GM19099 (cell line): ENCODE measurements at regions not wholly inside any gene's neighbourhood (a gene's known extent, or its start where the extent isn't known, plus 50 kb on each side); places are given as distances from the start of the nearest gene placed in this dataset.

Source experiments
- POLR2A ChIP-seq: IDR thresholded peaks from 3 replicates; pipeline ENCODE4 v1.6.1; 2011; ENCODE audit warnings: low read depth; ENCODE audit not compliant: insufficient read length; ENCODE audit errors: extremely low read depth

DNA sequence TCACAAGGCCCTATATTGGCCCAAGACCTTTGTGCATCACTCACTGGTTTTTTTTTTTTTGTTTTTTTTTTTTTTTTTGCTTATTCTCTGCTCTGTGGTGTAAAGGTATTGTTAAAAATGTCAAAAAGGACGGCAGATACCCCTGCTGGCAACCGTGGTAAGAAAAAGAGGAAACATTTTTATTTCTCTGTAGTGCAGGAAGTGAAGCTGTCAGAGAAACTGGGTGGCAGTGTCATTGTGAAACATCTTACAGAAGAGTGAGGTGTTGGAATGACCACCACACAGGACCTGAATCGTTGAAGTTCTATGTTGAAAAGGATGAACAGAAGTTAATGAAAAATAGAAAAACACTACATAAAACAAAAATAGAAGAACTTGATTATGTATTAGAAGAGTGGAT, 346.4 kb downstream of the FGF9 start:
- no peak for TF ChIP-seq POLR2A

DNA sequence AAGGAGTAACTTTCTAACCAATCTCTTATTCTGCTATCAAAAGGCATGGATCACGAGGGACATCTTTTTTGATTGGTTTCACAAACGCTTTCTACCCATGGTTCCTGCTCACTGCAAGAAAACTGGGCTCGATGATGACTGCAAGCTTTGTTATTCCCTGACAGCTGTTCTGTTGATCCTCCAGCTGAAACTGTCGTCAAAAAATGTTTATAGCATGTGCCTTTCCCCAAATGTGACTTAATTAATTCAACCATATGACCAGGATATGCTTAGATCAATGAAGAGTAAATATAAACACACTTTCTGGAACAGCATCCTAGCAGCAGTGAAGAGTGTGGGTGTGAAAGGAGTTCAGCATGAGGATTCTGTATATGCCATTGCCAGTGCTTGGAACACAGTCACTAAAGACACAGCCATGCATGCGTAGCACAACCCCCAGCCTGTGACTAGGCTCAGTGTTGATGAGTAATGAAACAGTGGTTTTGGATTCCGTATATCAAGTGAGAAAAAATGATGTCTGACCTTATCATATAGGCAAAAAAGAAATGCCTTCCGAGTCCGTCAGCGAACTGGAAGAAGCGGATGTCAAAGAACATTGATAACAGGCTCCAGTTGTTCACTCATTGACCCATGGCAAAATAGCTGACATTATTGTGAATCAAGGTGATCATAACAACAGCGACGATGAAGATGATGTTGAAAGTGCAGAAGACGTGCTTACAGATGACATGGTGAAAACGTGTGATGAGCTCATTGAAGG, 347.4 kb downstream of the FGF9 start:
- no peak for TF ChIP-seq POLR2A

DNA sequence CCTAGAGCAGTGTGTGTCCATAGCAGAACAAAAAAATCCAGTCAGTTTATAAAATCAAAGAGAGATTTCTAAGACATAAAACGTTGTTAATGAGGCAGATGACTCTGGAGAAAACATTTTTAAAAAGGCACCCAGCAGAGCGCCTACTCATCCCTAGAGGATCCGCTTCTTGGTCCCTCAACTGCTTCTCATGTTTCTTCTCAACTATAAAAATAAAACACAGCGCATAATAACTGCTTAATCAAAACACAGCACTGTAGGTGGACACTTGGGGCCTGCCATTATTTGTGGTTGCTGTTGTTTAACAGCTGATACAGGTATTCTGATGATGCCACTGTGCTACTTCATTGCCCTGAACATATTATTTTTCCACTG, 347.9 kb downstream of the FGF9 start:
- no peak for TF ChIP-seq POLR2A

DNA sequence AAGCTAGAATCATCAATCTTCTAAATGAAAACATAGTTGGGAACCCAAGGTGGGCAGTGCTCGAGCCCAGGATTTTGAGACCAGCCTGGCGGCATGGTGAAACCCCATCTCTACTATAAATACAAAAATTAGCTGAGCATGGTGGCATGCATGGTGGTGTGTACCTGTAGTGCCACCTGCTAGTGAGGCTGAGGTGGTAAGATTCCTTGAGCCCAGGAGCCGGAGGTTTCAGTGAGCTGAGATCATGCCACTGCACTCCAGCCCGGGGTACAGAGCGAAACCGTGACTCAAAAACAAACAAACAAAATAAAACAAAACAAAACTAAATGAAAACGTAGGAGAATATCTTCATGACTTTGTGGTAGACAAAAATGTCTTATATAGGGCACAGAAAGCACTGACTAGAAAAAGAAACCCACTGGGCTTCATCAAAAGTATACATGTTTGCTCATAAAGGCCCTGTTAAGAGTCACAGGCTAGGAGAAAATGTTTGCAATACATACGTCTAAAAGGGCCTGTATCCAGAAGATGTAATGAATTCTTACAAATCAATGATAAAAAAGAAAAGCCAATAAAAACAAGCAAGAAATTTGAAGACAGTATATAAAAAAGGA, 353.6 kb downstream of the FGF9 start:
- no peak for TF ChIP-seq POLR2A

DNA sequence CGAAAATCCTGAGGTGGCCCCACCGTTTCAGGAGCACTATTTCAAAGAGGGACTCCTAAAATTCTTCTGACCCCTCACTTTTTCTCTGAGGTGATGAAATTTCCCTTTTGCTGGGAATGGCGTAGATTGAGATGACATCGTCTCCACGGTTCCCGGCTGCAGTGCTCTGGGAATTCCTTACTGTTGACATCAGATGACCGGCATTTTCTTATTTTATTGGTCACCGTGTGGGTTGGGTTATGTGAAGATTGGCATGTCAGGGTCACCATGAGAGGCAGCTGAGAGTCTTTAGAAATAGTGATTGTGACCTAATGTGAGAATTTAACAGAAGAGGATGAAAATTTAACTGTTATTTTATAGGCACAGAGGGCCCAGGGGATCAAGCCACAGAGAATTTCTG, 356.7 kb downstream of the FGF9 start:
- no peak for TF ChIP-seq POLR2A

DNA sequence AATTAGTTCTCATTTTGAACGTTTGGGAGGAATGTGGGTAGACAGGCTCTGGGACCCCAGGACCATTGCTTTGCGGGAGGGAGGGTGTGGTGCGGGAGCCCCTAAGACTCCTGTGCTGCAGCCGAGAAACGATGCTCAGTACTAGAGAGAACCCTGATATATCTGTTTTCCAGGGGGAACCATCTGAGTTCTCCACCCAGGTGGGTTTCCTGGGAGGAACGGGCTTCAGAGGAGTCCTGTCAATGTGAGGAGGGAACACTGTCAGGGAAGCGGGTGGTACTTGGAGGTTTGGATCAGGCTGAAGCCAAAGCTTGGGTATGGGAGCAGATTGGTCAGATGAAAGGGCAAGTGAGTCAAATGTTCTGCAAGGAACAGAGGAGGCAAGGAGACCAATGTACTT, 358.0 kb downstream of the FGF9 start:
- TF ChIP-seq POLR2A: no peak

DNA sequence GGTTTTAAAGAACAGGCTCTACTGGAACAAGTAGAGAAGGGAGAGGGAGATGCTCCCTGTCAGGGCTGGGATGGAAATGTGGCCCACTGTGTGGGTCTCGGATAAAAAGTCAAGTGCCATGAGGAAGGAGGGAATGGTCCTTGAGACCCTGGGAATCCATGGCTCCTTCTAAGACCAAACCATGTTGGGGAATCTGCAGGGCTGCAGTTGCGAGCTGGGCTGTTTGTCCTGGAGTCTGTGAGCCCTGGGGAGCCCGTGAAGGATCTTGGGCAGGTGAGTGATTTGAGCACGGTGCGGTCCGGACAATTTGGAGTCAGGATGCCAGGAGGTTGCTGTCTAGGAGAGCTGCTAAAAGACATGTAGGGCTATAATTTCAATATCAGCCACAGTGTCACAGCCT, 359.4 kb downstream of the FGF9 start:
- TF ChIP-seq POLR2A: no peak

DNA sequence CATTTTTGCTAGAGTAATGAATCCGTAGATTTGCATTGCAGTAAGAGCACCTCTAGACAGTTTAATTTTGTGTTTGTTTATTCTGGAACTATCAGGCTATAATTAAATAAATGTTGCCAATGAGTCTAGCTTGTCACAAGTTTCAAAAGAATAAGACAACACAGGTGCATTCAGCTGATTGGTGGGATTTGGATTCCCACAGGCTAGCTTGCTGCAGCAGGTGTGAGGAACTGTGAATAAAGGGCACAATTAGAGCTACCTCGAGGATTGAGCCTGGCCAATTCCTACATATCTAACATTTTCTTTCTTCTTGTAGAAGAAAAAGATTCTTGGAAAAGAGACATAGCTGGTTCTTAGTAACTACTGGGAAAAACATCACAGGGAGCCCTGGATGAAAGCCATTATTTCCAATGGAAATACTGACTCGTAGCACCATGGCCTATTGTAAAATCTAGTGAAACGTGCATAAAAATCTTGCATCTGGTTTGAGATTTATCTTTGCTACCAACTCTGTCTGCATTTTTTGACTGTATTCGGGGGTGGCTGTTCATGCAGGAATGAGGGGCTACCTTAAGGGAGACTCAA, 360.9 kb downstream of the FGF9 start:
- no peak for TF ChIP-seq POLR2A

DNA sequence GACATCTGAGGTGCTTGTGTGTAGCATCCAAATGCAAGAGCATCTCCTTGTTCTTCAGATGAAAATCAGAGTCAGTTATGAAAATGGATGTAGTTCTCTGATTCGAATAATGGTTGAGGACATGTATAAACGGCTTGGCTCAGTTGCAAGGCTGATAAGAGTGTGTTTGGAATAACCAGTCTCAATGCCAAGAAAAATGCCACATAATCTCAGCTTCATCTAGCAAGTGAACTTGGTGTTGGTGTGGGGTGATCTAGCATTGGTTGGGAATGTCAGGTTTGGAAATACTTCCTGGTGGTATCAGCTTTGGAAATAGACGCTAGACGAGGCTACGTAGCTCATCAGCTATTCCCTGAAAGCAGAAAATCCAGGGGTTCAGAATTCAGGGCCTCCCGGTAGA, 362.0 kb downstream of the FGF9 start:
- no peak for TF ChIP-seq POLR2A

DNA sequence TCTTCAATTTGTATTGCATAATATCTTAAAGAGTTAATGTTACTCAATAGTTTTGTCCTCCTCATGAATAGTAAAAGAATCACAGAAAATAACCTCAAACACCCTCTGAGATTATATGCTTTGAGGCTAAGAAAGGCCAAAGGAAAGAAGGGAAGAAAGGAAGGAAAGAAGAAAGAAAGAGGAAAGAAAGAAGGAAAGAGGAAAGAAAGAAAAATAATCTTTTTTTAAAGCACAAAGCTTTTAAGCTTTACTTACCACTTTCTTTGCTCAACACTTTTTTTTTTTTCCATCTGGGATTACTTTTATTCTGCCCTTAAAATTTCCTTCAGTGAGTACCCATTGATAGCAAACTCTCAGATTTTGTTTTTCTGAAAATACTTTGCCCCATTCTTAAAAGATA, 369.1 kb downstream of the FGF9 start:
- TF ChIP-seq POLR2A: no peak

DNA sequence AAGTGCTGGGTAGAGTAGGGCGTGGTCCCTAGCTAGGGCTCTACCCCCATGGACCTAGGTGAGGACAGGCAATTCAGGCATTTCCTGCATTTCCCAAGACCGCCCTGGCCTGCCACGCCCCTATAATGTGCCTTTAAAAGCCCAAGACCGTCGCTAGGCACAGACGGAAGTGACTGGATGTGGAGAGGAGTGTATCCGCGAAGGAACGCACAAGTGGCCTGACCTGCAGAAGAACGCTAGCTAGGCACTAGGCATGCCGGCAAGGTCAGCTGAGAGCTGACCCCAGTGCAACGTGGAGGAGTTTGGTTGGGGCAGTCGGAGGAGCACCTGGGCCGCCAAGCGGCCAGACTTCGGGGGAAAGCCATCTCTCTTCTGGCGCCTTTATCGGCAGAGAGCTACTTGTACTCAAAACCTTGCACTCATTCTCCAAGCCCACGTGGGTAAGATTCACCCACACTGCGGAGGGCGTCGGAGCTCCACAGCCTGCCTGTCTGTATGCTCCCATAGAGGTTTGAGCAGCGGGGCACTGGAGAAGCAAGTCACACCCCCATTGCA, 370.0 kb downstream of the FGF9 start:
- TF ChIP-seq POLR2A: no peak

DNA sequence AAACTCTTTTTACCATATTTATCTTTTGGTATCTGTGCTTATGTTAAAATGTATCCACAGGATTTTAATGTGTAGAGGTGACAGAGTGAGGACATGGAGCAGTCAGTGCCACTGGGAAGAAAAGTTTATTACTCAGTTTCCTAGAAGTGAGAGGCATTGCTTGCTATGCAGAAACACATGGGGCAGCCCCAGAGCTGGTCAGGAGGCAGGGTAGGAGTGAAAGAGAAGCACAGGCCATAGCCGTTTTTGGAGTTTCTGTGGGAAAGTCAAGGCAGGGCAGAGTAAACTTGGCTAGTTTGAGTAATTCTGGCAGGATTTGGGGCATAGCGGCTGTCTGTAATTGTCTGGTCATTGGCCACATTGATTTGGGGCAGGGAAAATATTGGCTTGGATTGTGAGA, 370.9 kb downstream of the FGF9 start:
- TF ChIP-seq POLR2A: no peak

DNA sequence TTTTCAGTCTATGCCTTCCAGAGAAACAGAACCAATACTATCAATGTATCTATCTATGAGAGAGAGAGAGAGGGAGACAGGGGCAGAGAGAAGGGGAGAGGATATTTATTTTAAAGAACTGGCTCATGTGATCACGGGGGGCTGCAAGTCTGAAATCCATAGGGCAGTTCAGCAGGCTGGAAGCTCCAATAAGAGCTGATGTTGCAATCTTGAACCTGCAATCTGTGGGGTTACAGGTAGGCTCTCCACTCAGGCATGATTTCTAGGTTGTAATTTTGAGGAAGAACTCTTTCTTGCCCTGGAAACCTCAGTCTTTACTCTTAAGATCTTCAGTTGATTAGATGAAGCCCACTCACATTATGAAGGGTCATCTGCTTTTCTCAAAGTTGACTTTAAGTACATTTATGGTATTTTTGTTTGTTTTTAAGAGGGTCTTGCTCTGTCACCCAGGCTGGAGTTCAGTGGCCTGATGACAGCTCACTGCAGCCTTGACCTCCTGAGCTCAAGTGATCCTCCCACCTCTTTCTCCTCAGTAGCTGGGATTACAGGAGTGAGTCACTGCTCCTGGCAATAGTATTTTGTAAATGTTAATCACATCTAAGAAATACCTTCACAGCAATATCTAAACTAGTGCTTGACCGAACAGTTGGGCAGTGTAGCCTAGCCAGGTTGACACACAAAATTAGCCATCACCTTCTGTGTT, 376.4 kb downstream of the FGF9 start:
- no peak for TF ChIP-seq POLR2A

DNA sequence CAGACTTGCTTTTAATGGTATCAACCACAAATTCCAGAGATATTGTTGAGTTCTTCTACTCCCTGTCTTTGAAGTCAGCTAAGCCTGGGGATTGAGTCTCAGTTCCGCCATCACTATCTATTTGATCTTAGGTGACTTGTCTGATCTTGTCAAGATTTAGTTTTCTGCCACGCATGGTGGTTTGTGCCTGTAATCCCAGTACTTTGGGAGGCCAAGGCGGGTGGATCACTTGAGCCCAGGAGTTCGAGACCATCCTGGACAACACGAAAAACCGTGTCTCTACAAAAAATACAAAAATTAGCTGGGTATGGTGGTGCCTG, 376.9 kb downstream of the FGF9 start:
- TF ChIP-seq POLR2A: no peak

DNA sequence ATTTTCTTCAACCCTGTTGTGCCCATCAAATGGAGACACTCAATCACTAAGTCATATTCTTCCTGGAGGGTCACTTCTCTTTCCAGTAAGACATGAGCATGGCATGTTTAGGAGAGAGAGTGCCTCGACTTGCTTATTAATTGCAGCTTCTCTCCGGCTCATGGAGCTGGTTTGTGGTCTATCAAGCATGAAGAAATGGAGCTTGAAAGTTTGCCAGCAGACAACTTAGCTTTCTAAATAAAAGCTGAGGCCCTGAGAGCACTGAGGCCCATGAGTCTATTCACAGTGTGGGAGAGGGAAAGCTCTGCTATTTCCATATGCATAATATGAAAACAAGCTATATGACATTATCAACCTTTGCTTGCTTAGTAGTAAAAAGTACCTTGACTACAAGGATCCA, 378.5 kb downstream of the FGF9 start:
- no peak for TF ChIP-seq POLR2A
